GM23338 (cell line): ENCODE measurements at regions not wholly inside any gene's neighbourhood (a gene's known extent, or its start where the extent isn't known, plus 50 kb on each side); places are given as distances from the start of the nearest gene placed in this dataset.

Experiments
- ATAC-seq: fragments of 200-7000 bp; cut with Tn5 transposase; 3 replicates; pipeline ENCODE4 v1.9.1; 2020
- DNase-seq: peaks from one replicate; pipeline ENCODE4 v3.0.0-alpha.2; 2015; ENCODE audit warnings: low spot score
- H2AFZ ChIP-seq: fragments of 200-600 bp; sonication (generic); 2 replicates; pipeline ENCODE4 v1.8.0; 2016; ENCODE audit warnings: antibody characterized with exemption, mild to moderate bottlenecking, moderate library complexity
- H3F3A ChIP-seq: fragments of 200-600 bp; sonication (generic); replicated peaks from 2 replicates; pipeline ENCODE4 v1.8.0; 2017; ENCODE audit warnings: antibody characterized with exemption, mixed run types, low read depth
- H3K27ac ChIP-seq: fragments of 200-600 bp; sonication (generic); 2 replicates; pipeline ENCODE4 v1.6.1; 2016; ENCODE audit warnings: low read depth
- H3K27me3 ChIP-seq: fragments of 200-600 bp; sonication (generic); 2 replicates; pipeline ENCODE4 v1.8.0; 2016; ENCODE audit warnings: mild to moderate bottlenecking, mixed run types, moderate library complexity; ENCODE audit not compliant: insufficient read depth
- H3K36me3 ChIP-seq: fragments of 200-600 bp; sonication (generic); 2 replicates; pipeline ENCODE4 v1.8.0; 2016; ENCODE audit warnings: mild to moderate bottlenecking; ENCODE audit not compliant: insufficient read depth
- H3K4me1 ChIP-seq: fragments of 200-600 bp; sonication (generic); 2 replicates; pipeline ENCODE4 v1.8.0; 2016; ENCODE audit warnings: mild to moderate bottlenecking, moderate library complexity; ENCODE audit not compliant: insufficient read depth
- H3K4me2 ChIP-seq: fragments of 200-600 bp; sonication (generic); 2 replicates; pipeline ENCODE4 v1.7.1; 2017; ENCODE audit warnings: mixed run types
- H3K4me3 ChIP-seq: fragments of 200-600 bp; sonication (generic); 2 replicates; pipeline ENCODE4 v1.6.1; 2016; ENCODE audit warnings: mixed run types
- H3K79me2 ChIP-seq: fragments of 200-600 bp; sonication (generic); replicated peaks from 2 replicates; pipeline ENCODE4 v1.8.0; 2017; ENCODE audit warnings: mild to moderate bottlenecking; ENCODE audit not compliant: insufficient read depth
- H3K9me2 ChIP-seq: fragments of 200-600 bp; sonication (generic); 2 replicates; pipeline ENCODE4 v1.8.0; 2017; ENCODE audit not compliant: insufficient read depth
- H4K20me1 ChIP-seq: fragments of 200-600 bp; sonication (generic); replicated peaks from 2 replicates; pipeline ENCODE4 v1.8.0; 2017; ENCODE audit warnings: mild to moderate bottlenecking; ENCODE audit not compliant: insufficient read depth
- H3K27ac Mint-ChIP-seq: 2 replicates; pipeline ENCODE4 v1.8.0; 2020; ENCODE audit warnings: inconsistent platforms, mild to moderate bottlenecking, moderate library complexity, mixed read lengths
- H3K27me3 Mint-ChIP-seq: 3 replicates; pipeline ENCODE4 v1.8.0; 2022; ENCODE audit warnings: low read depth, mild to moderate bottlenecking, moderate library complexity, mixed read lengths, inconsistent platforms; ENCODE audit not compliant: insufficient read depth, poor library complexity
- H3K36me3 Mint-ChIP-seq: 3 replicates; pipeline ENCODE4 v1.8.0; 2021; ENCODE audit warnings: low read depth, mild to moderate bottlenecking, inconsistent platforms, moderate library complexity, mixed read lengths
- H3K4me1 Mint-ChIP-seq: 3 replicates; pipeline ENCODE4 v1.8.0; 2020; ENCODE audit warnings: mild to moderate bottlenecking, inconsistent platforms, mixed read lengths
- H3K4me3 Mint-ChIP-seq: 3 replicates; pipeline ENCODE4 v1.8.0; 2021; ENCODE audit warnings: moderate library complexity, mild to moderate bottlenecking, inconsistent platforms, mixed read lengths
- H3K9me3 Mint-ChIP-seq: 3 replicates; pipeline ENCODE4 v1.8.0; 2020; ENCODE audit warnings: moderate library complexity, mild to moderate bottlenecking, inconsistent platforms, mixed read lengths
- CREB1 ChIP-seq: fragments of 250-450 bp; sonication (Bioruptor Pico); IDR thresholded peaks from 2 replicates; pipeline ENCODE4 v1.5.0; 2020; ENCODE audit warnings: low read depth, mild to moderate bottlenecking, moderate library complexity
- EZH2 ChIP-seq: fragments of 200-600 bp; sonication (generic); IDR thresholded peaks from one replicate; pipeline ENCODE4 v1.8.0; 2017; ENCODE audit warnings: antibody characterized with exemption, mild to moderate bottlenecking, low read depth; ENCODE audit not compliant: unreplicated experiment
- JUNB ChIP-seq: IDR thresholded peaks from one replicate; pipeline ENCODE4 v1.6.1; 2016; ENCODE audit warnings: antibody characterized with exemption; ENCODE audit not compliant: unreplicated experiment
- ZNF114 ChIP-seq: fragments of 250-450 bp; sonication (Bioruptor Pico); IDR thresholded peaks from 2 replicates; pipeline ENCODE4 v1.5.0; 2020; ENCODE audit warnings: mild to moderate bottlenecking, moderate library complexity
- TF ChIP-seq, protein P1 (sequence below), 2 experiments: fragments of 200-600 bp in 1 of 2; sonication (generic) in 1 of 2; conservative IDR thresholded peaks; 2 replicates each; pipeline versions ENCODE4 v1.5.1 to v1.6.1; 2016 to 2017; ENCODE audit warnings: antibody characterized with exemption in 2 of 2, low read depth in 2 of 2, mild to moderate bottlenecking in 2 of 2, moderate library complexity in 1 of 2
- TF ChIP-seq, protein P2 (sequence below): fragments of 250-450 bp; sonication (Bioruptor Pico); IDR thresholded peaks from 2 replicates; pipeline ENCODE4 v1.5.0; 2020; ENCODE audit warnings: mild to moderate bottlenecking, moderate library complexity
- TF ChIP-seq, protein P3 (sequence below): IDR thresholded peaks from one replicate; pipeline ENCODE4 v1.6.1; 2018; ENCODE audit warnings: antibody characterized with exemption; ENCODE audit not compliant: unreplicated experiment

DNA sequence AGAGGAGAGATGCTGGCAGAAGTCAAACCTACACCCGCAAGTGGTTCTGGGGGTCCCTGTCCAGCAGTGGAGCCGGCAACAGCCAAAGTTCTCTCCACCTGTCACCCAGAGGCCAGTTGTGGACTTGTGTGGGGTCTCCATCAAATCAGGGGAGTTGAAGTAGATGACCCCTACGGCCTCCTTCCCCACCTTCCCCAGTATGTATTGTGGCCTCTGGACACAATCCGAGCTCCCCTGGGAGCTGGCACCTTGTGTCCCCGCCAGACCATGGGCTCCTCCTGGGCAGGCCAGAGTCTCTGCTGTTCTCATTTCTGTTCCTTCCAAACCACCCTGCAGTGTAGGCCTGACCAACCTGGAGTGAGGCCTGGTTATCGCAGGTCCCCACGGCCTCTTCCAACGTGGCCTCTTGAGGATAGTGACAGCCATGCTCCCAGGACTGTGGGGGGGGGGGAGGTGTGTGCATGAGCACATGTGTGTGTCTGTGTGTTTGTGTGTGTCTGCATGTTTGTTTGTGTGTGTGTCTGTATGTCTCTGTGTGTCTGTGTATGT, 246.4 kb downstream of the MATN1 start:
- no peak for DNase-seq
- Histone ChIP-seq H3K27me3 (no peaks in the 10 kb centered on the region), H3K79me2 (no peaks in the 10 kb centered on the region), H2AFZ (no peak overlapping the region), H3K4me2 (no peak overlapping the region), H3K4me3 (no peak overlapping the region), H4K20me1 (no peaks in the 10 kb centered on the region), H3K27ac (no peak overlapping the region), H3K4me1 (no peaks in the 10 kb centered on the region), H3F3A (no peaks in the 10 kb centered on the region), H3K9me2 (no peaks in the 10 kb centered on the region), H3K36me3 (no peaks in the 10 kb centered on the region)
- Mint-ChIP-seq H3K9me3 (peaks cover 38% of the 10 kb centered on the region), H3K36me3 (peaks cover 16% of the 10 kb centered on the region), H3K4me1 (no peaks in the 10 kb centered on the region; the same call in 2 of the 3 replicates), H3K27ac (peak overlapping the region; percentile 1; the same call in 1 of the 2 replicates), H3K27me3 (peaks cover 7% of the 10 kb centered on the region), H3K4me3 (no peak overlapping the region)
- TF ChIP-seq CREB1 (CRISPR knock-in tag), result no peak
- TF ChIP-seq, protein P1, sequence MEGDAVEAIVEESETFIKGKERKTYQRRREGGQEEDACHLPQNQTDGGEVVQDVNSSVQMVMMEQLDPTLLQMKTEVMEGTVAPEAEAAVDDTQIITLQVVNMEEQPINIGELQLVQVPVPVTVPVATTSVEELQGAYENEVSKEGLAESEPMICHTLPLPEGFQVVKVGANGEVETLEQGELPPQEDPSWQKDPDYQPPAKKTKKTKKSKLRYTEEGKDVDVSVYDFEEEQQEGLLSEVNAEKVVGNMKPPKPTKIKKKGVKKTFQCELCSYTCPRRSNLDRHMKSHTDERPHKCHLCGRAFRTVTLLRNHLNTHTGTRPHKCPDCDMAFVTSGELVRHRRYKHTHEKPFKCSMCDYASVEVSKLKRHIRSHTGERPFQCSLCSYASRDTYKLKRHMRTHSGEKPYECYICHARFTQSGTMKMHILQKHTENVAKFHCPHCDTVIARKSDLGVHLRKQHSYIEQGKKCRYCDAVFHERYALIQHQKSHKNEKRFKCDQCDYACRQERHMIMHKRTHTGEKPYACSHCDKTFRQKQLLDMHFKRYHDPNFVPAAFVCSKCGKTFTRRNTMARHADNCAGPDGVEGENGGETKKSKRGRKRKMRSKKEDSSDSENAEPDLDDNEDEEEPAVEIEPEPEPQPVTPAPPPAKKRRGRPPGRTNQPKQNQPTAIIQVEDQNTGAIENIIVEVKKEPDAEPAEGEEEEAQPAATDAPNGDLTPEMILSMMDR (conservative IDR thresholded peaks at IDR 0.05; ENCODE audit: low read depth in 2 of 2), result no peak
- TF ChIP-seq ZNF114, result no peak
- TF ChIP-seq, protein P2, sequence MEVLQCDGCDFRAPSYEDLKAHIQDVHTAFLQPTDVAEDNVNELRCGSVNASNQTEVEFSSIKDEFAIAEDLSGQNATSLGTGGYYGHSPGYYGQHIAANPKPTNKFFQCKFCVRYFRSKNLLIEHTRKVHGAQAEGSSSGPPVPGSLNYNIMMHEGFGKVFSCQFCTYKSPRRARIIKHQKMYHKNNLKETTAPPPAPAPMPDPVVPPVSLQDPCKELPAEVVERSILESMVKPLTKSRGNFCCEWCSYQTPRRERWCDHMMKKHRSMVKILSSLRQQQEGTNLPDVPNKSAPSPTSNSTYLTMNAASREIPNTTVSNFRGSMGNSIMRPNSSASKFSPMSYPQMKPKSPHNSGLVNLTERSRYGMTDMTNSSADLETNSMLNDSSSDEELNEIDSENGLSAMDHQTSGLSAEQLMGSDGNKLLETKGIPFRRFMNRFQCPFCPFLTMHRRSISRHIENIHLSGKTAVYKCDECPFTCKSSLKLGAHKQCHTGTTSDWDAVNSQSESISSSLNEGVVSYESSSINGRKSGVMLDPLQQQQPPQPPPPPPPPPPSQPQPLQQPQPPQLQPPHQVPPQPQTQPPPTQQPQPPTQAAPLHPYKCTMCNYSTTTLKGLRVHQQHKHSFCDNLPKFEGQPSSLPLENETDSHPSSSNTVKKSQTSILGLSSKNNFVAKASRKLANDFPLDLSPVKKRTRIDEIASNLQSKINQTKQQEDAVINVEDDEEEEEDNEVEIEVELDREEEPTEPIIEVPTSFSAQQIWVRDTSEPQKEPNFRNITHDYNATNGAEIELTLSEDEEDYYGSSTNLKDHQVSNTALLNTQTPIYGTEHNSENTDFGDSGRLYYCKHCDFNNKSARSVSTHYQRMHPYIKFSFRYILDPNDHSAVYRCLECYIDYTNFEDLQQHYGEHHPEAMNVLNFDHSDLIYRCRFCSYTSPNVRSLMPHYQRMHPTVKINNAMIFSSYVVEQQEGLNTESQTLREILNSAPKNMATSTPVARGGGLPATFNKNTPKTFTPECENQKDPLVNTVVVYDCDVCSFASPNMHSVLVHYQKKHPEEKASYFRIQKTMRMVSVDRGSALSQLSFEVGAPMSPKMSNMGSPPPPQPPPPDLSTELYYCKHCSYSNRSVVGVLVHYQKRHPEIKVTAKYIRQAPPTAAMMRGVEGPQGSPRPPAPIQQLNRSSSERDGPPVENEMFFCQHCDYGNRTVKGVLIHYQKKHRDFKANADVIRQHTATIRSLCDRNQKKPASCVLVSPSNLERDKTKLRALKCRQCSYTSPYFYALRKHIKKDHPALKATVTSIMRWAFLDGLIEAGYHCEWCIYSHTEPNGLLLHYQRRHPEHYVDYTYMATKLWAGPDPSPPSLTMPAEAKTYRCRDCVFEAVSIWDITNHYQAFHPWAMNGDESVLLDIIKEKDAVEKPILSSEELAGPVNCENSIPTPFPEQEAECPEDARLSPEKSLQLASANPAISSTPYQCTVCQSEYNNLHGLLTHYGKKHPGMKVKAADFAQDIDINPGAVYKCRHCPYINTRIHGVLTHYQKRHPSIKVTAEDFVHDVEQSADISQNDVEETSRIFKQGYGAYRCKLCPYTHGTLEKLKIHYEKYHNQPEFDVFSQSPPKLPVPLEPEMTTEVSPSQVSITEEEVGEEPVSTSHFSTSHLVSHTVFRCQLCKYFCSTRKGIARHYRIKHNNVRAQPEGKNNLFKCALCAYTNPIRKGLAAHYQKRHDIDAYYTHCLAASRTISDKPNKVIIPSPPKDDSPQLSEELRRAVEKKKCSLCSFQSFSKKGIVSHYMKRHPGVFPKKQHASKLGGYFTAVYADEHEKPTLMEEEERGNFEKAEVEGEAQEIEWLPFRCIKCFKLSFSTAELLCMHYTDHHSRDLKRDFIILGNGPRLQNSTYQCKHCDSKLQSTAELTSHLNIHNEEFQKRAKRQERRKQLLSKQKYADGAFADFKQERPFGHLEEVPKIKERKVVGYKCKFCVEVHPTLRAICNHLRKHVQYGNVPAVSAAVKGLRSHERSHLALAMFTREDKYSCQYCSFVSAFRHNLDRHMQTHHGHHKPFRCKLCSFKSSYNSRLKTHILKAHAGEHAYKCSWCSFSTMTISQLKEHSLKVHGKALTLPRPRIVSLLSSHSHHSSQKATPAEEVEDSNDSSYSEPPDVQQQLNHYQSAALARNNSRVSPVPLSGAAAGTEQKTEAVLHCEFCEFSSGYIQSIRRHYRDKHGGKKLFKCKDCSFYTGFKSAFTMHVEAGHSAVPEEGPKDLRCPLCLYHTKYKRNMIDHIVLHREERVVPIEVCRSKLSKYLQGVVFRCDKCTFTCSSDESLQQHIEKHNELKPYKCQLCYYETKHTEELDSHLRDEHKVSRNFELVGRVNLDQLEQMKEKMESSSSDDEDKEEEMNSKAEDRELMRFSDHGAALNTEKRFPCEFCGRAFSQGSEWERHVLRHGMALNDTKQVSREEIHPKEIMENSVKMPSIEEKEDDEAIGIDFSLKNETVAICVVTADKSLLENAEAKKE, result no peak
- TF ChIP-seq JUNB, result no peak
- TF ChIP-seq, protein P3, sequence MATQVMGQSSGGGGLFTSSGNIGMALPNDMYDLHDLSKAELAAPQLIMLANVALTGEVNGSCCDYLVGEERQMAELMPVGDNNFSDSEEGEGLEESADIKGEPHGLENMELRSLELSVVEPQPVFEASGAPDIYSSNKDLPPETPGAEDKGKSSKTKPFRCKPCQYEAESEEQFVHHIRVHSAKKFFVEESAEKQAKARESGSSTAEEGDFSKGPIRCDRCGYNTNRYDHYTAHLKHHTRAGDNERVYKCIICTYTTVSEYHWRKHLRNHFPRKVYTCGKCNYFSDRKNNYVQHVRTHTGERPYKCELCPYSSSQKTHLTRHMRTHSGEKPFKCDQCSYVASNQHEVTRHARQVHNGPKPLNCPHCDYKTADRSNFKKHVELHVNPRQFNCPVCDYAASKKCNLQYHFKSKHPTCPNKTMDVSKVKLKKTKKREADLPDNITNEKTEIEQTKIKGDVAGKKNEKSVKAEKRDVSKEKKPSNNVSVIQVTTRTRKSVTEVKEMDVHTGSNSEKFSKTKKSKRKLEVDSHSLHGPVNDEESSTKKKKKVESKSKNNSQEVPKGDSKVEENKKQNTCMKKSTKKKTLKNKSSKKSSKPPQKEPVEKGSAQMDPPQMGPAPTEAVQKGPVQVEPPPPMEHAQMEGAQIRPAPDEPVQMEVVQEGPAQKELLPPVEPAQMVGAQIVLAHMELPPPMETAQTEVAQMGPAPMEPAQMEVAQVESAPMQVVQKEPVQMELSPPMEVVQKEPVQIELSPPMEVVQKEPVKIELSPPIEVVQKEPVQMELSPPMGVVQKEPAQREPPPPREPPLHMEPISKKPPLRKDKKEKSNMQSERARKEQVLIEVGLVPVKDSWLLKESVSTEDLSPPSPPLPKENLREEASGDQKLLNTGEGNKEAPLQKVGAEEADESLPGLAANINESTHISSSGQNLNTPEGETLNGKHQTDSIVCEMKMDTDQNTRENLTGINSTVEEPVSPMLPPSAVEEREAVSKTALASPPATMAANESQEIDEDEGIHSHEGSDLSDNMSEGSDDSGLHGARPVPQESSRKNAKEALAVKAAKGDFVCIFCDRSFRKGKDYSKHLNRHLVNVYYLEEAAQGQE, result no peak
- no peak for TF ChIP-seq EZH2
- no peak for ATAC-seq
